ENCODE measurements at regions not wholly inside any gene's neighbourhood (a gene's known extent, or its start where the extent isn't known, plus 50 kb on each side); places are given as distances from the start of the nearest gene placed in this dataset.

DNA sequence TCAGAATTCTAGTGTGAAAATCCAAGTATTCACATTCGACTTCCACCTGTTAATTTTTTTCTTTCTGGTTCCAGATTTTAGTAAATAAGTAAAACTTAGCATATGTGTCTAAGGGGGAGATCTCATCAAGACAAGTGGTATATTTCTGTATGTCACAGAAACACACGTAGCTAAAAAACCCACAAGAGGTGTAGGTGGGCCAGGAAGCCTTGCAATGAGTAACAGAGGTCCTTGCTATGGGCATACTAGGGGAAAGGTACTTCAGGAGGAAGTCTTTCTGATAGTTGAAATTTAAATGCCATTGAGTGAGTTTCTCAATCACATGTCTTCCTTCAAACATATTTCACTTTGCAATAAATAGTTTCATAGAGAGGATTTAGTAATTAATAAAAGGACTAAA lies 315.8 kb downstream of the MID1IP1 start:
- no peak for DNase-seq (ENCODE audit: extremely low read depth, low read depth)
- TF ChIP-seq, protein P1, sequence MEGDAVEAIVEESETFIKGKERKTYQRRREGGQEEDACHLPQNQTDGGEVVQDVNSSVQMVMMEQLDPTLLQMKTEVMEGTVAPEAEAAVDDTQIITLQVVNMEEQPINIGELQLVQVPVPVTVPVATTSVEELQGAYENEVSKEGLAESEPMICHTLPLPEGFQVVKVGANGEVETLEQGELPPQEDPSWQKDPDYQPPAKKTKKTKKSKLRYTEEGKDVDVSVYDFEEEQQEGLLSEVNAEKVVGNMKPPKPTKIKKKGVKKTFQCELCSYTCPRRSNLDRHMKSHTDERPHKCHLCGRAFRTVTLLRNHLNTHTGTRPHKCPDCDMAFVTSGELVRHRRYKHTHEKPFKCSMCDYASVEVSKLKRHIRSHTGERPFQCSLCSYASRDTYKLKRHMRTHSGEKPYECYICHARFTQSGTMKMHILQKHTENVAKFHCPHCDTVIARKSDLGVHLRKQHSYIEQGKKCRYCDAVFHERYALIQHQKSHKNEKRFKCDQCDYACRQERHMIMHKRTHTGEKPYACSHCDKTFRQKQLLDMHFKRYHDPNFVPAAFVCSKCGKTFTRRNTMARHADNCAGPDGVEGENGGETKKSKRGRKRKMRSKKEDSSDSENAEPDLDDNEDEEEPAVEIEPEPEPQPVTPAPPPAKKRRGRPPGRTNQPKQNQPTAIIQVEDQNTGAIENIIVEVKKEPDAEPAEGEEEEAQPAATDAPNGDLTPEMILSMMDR (IDR thresholded peaks at IDR 0.05; ENCODE audit: low read depth, low read length) = no peak

DNA sequence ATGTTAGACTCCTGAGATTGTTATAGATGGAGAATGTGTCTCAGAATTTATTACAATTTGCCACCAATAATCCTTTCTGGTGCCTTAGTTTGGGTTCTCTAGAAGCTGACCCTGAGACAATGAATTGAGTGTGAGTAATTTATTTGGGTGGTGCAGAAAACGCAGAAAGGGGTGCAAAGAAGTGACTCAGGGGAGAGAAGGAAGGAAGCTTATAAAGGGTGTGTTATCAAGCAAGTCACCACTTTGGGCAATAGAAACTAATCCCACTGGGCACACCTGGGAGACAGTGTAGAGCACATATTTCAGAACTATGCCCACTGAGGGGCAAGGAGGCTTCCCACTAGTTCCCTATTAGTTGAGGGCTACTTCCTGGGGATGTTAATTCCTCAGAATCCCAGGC lies 320.6 kb downstream of the MID1IP1 start:
- DNase-seq (ENCODE audit: extremely low read depth, low read depth) = no peak
- TF ChIP-seq, protein P1 (IDR thresholded peaks at IDR 0.05; ENCODE audit: low read depth, low read length) = no peak

DNA sequence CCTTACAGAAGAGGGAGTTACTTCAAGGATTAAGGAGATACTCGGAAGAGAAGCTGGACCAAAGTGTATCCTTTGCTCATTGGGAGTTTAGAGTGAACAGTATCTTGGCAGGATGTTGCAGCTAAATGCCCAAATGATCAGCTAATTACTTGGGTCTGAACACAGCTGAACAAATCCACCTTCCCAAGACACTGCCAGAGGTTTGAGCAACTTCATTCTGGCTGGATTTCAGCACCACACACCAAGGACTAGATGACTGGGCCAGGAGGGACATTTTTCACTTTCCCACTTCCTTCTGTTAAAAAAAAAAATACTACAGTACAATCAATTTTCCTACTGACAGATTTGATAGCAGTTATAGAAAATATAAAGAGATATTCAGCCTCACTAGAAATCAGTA lies 324.6 kb downstream of the MID1IP1 start:
- TF ChIP-seq, protein P1 (IDR thresholded peaks at IDR 0.05; ENCODE audit: low read depth, low read length) = no peak
- no peak for DNase-seq (ENCODE audit: extremely low read depth, low read depth)

DNA sequence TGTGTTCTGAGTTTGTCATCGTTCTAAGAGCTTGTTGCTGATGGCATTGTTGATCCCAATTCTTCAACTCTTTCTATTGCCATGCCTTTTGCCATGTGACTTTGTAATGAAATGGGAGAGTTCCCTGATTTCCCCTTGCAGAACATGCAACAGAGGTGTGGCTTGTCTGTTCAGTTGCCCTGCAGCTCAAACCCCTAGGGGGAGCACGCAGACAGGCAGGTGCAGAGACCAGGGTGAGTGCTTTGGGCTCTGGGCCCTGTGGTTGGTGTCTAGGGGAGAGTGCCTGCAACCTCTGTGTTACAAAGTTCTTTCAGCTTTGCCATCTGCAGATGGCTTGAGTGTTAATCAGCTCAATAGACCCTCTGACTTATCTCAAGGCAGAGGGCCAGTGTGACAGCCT lies 332.7 kb downstream of the MID1IP1 start:
- no peak for DNase-seq (ENCODE audit: extremely low read depth, low read depth)
- TF ChIP-seq, protein P1 (IDR thresholded peaks at IDR 0.05; ENCODE audit: low read depth, low read length) = no peak

DNA sequence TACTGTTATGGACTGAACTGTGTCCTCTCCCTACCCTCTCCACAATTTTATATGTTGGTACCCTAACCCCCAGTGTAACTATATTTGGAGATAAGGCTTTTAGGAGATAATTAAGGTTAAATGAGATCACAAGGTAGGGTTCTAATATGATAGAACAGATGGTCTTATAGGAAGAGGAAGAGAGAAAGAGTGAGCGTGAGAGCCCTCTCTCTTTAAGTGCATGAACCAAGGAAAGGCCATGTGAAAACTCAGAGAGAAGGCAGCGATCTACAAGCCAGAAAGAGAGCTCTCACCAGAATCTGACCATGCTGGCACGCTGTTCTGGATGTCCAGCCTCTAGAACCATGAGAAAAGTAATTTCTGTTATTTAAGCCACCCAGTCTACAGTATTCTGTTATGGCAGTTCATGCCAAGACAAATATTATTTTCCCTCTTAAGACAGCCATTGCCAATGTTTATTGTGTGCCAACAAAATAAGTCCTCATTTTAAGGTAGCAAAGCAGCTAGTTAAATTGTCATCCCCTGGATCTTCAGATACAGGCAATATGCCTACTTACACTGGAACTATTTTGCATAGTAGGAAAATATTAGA lies 336.2 kb downstream of the MID1IP1 start:
- TF ChIP-seq, protein P1 (IDR thresholded peaks at IDR 0.05; ENCODE audit: low read depth, low read length) = no peak
- DNase-seq (ENCODE audit: extremely low read depth, low read depth) = no peak

DNA sequence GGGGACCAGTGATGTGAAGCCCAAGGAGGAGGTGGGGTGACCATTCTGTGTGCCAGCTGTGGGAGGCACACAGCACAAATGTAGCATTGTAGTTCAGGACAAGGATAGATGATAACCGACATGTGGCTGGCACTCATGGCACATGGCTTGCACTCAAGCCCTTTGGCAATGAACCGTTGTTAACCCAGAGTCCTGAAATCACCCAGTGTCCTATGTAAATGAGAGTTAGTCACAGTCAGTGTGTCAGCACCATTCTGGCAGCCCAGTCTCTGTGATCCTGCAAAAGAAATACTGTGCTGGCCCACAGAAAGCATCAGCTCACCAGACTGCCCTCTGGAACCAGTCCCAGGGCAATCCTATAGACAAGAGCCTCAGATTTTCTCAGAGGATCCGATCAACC lies 339.3 kb downstream of the MID1IP1 start:
- TF ChIP-seq, protein P1 (IDR thresholded peaks at IDR 0.05; ENCODE audit: low read depth, low read length) = no peak

DNA sequence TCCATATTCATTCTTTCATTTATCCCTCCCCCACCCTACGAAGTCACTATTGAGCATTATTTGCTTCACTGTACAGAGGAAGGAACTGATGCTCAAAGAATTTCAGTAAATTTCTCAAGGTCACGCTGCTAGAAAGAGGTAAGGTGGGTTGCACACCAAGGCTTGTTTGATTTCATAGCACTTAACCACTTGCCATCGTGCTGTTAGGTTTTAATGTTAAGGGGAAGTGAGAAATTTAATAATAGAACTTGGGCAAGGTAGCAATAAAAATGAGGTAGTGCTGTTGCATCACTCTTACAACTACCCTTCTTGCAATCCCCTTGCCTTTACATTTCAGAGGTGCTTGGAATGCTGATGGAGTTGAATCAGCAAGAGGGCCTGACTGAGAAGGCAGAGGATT lies 343.1 kb downstream of the MID1IP1 start:
- no peak for DNase-seq (ENCODE audit: extremely low read depth, low read depth)
- TF ChIP-seq, protein P1 (IDR thresholded peaks at IDR 0.05; ENCODE audit: low read depth, low read length) = no peak

More for the DNA sequence above, 339.3 kb downstream of the MID1IP1 start:
- DNase-seq (ENCODE audit: extremely low read depth, low read depth) = no peak

All from AG09319 (cell line).